ENCODE measurements at regions not wholly inside any gene's neighbourhood (a gene's known extent, or its start where the extent isn't known, plus 50 kb on each side); places are given as distances from the start of the nearest gene placed in this dataset.

- TF ChIP-seq POLR2A (IDR thresholded peaks at IDR 0.05) = no peak
- TF ChIP-seq EP300 (IDR thresholded peaks at IDR 0.05; ENCODE audit: low read depth) = no peak
- no peak for TF ChIP-seq CTCF (IDR thresholded peaks at IDR 0.05)
- TF ChIP-seq POLR2AphosphoS5 (IDR thresholded peaks at IDR 0.05) = no peak
- no peak for DNase-seq
- H3K36me3 ChIP-seq = no peaks in the 10 kb centered on the region
- WGBS, 2 donors (ENCODE audit: low coverage in 1 of 2) = 53 to 65% methylated on average over 4 to 6 of the region's 6 CpGs
- intact Hi-C loops (cut with DNase I; ENCODE audit: low total_unique reads) = no loop called here
- H3K4me3 ChIP-seq = no peak overlapping the region
- in situ Hi-C loops (cut with MboI; ENCODE audit: low pct_ligation_motif_present in 1 of 4, low pct_unique_long_range_greater_than_20kb in 1 of 4, low sequenced_read_pairs in 3 of 4) = no loop called here
- H3K27ac ChIP-seq = no peak overlapping the region
- H3K9me3 ChIP-seq = no peaks in the 10 kb centered on the region
- peaks cover 0 to 7% (median 0%) of the 10 kb centered on the region in 4 donors for H3K4me1 ChIP-seq
- no peaks in the 10 kb centered on the region for H3K27me3 ChIP-seq
These were observed 471.4 kb downstream of the SOX6 start for GRCh38 chr11:15884777-15885540.

GRCh38 chr11:15885854-15886253 lies 470.5 kb downstream of the SOX6 start:
- Histone ChIP-seq H3K27me3 (no peaks in the 10 kb centered on the region), H3K27ac (no peak overlapping the region), H3K9me3 (no peaks in the 10 kb centered on the region), H3K36me3 (no peaks in the 10 kb centered on the region), H3K4me1 (peaks cover 0 to 7% (median 0%) of the 10 kb centered on the region in 4 donors), H3K4me3 (no peak overlapping the region)
- in situ Hi-C loops (cut with MboI; ENCODE audit: low pct_ligation_motif_present in 1 of 4, low pct_unique_long_range_greater_than_20kb in 1 of 4, low sequenced_read_pairs in 3 of 4) = no loop called here
- intact Hi-C loops (cut with DNase I; ENCODE audit: low total_unique reads) = no loop called here
- 89% methylated on average over 5 of the region's 5 CpGs; no CpG with 5 or more reads in 1 of the 2 donors for WGBS, 2 donors (ENCODE audit: low coverage in 1 of 2)
- TF ChIP-seq CTCF (IDR thresholded peaks at IDR 0.05) (no peak), POLR2A (IDR thresholded peaks at IDR 0.05) (no peak), POLR2AphosphoS5 (IDR thresholded peaks at IDR 0.05) (no peak), EP300 (IDR thresholded peaks at IDR 0.05; ENCODE audit: low read depth) (no peak)
- no peak for DNase-seq

GRCh38 chr11:15886299-15886698 lies 470.0 kb downstream of the SOX6 start:
- in situ Hi-C loops (cut with MboI; ENCODE audit: low pct_ligation_motif_present in 1 of 4, low pct_unique_long_range_greater_than_20kb in 1 of 4, low sequenced_read_pairs in 3 of 4) = no loop called here
- Histone ChIP-seq H3K4me3 (no peak overlapping the region), H3K36me3 (no peaks in the 10 kb centered on the region), H3K27ac (no peak overlapping the region), H3K27me3 (no peaks in the 10 kb centered on the region), H3K4me1 (peaks cover 0 to 7% (median 0%) of the 10 kb centered on the region in 4 donors), H3K9me3 (no peaks in the 10 kb centered on the region)
- intact Hi-C loops (cut with DNase I; ENCODE audit: low total_unique reads) = no loop called here
- no peak for TF ChIP-seq EP300 (IDR thresholded peaks at IDR 0.05; ENCODE audit: low read depth)
- no peak for TF ChIP-seq POLR2A (IDR thresholded peaks at IDR 0.05)
- WGBS, 2 donors (ENCODE audit: low coverage in 1 of 2) = 68 to 77% methylated on average over 2 to 4 of the region's 4 CpGs
- no peak for DNase-seq

- no peak for DNase-seq
- in situ Hi-C loops (cut with MboI; ENCODE audit: low pct_ligation_motif_present in 1 of 4, low pct_unique_long_range_greater_than_20kb in 1 of 4, low sequenced_read_pairs in 3 of 4) = no loop called here
- Histone ChIP-seq H3K27ac (no peak overlapping the region), H3K27me3 (no peaks in the 10 kb centered on the region), H3K36me3 (no peaks in the 10 kb centered on the region), H3K4me3 (no peak overlapping the region), H3K9me3 (no peaks in the 10 kb centered on the region), H3K4me1 (peaks cover 0 to 7% (median 0%) of the 10 kb centered on the region in 4 donors)
- TF ChIP-seq EP300 (IDR thresholded peaks at IDR 0.05; ENCODE audit: low read depth) (no peak), POLR2A (IDR thresholded peaks at IDR 0.05) (no peak), CTCF (IDR thresholded peaks at IDR 0.05) (no peak), POLR2AphosphoS5 (IDR thresholded peaks at IDR 0.05) (no peak)
- intact Hi-C loops (cut with DNase I; ENCODE audit: low total_unique reads) = no loop called here
- WGBS, 2 donors (ENCODE audit: low coverage in 1 of 2) = 76% methylated on average over 5 of the region's 5 CpGs; no CpG with 5 or more reads in 1 of the 2 donors
These were observed 469.5 kb downstream of the SOX6 start for GRCh38 chr11:15886866-15887265.
